MM.1S (cell line): ENCODE measurements at regions not wholly inside any gene's neighbourhood (a gene's known extent, or its start where the extent isn't known, plus 50 kb on each side); places are given as distances from the start of the nearest gene placed in this dataset.

Experiments used
- DNase-seq: peaks from one replicate; pipeline ENCODE4 v3.0.0-alpha.2; 2015
- H2AFZ ChIP-seq: fragments of 300-600 bp; sonication (generic); 2 replicates; pipeline ENCODE4 v1.6.0; 2016; ENCODE audit warnings: antibody characterized with exemption, low read length
- H3F3A ChIP-seq: fragments of 300-600 bp; sonication (generic); 2 replicates; pipeline ENCODE4 v1.6.1; 2016; ENCODE audit warnings: mild to moderate bottlenecking, antibody characterized with exemption, low read length, moderate library complexity, mixed read lengths; ENCODE audit not compliant: insufficient read depth
- H3K27ac ChIP-seq: fragments of 300-600 bp; sonication (generic); 2 replicates; pipeline ENCODE4 v1.5.1; 2016; ENCODE audit warnings: mild to moderate bottlenecking, low read length
- H3K27me3 ChIP-seq: fragments of 300-600 bp; sonication (generic); replicated peaks from 2 replicates; pipeline ENCODE4 v1.6.0; 2016; ENCODE audit warnings: low read length; ENCODE audit not compliant: insufficient read depth
- H3K36me3 ChIP-seq: fragments of 300-600 bp; sonication (generic); replicated peaks from 2 replicates; pipeline ENCODE4 v1.6.1; 2016; ENCODE audit warnings: mild to moderate bottlenecking, low read length, mixed read lengths; ENCODE audit not compliant: insufficient read depth
- H3K4me1 ChIP-seq: fragments of 300-600 bp; sonication (generic); 2 replicates; pipeline ENCODE4 v1.6.1; 2016; ENCODE audit warnings: low read length, mixed read lengths
- H3K4me2 ChIP-seq: fragments of 300-600 bp; sonication (generic); 2 replicates; pipeline ENCODE4 v1.6.0; 2016; ENCODE audit warnings: low read depth, low read length
- H3K4me3 ChIP-seq: fragments of 300-600 bp; sonication (generic); 2 replicates; pipeline ENCODE4 v1.5.1; 2016; ENCODE audit warnings: low read length, mixed read lengths
- H3K79me2 ChIP-seq: fragments of 300-600 bp; sonication (generic); 2 replicates; pipeline ENCODE4 v1.6.1; 2016; ENCODE audit warnings: mixed run types, low read length, mixed read lengths
- H3K9ac ChIP-seq: fragments of 300-600 bp; sonication (generic); 2 replicates; pipeline ENCODE4 v1.6.1; 2016; ENCODE audit warnings: low read length, mixed read lengths
- H3K9me2 ChIP-seq: fragments of 300-600 bp; sonication (generic); replicated peaks from 2 replicates; pipeline ENCODE4 v1.6.1; 2016; ENCODE audit warnings: mild to moderate bottlenecking, low read length, mixed read lengths; ENCODE audit not compliant: insufficient read depth
- H3K9me3 ChIP-seq: fragments of 300-600 bp; sonication (generic); replicated peaks from 2 replicates; pipeline ENCODE4 v1.6.1; 2016; ENCODE audit warnings: mild to moderate bottlenecking, low read length, mixed read lengths; ENCODE audit not compliant: insufficient read depth
- H4K20me1 ChIP-seq: fragments of 300-600 bp; sonication (generic); 2 replicates; pipeline ENCODE4 v1.6.1; 2016; ENCODE audit warnings: mild to moderate bottlenecking, low read length, moderate library complexity, mixed read lengths; ENCODE audit not compliant: insufficient read depth
- CTCF ChIP-seq: fragments of 300-600 bp; sonication (generic); IDR thresholded peaks from 2 replicates; pipeline ENCODE4 v1.5.1; 2016; ENCODE audit warnings: antibody characterized with exemption, low read length, mixed read lengths
- EZH2 ChIP-seq: fragments of 300-600 bp; sonication (generic); optimal IDR thresholded peaks from 2 replicates; pipeline ENCODE3; 2017; ENCODE audit warnings: low read depth, mild to moderate bottlenecking, antibody characterized with exemption, low read length, mixed read lengths
- EZH2phosphoT487 ChIP-seq: fragments of 300-600 bp; sonication (generic); IDR thresholded peaks from 2 replicates; pipeline ENCODE4 v1.6.1; 2018; ENCODE audit warnings: antibody characterized with exemption, low read length

GRCh38 chr6:48474830-48475229 is 363.8 kb upstream of the PTCHD4 start:
- Histone ChIP-seq H4K20me1 (no peaks in the 10 kb centered on the region), H3K9me2 (no peaks in the 10 kb centered on the region), H3F3A (no peaks in the 10 kb centered on the region), H3K36me3 (no peaks in the 10 kb centered on the region), H3K4me2 (no peak overlapping the region), H3K9me3 (no peaks in the 10 kb centered on the region), H3K27me3 (no peaks in the 10 kb centered on the region), H3K79me2 (no peaks in the 10 kb centered on the region), H2AFZ (no peak overlapping the region), H3K4me3 (no peak overlapping the region), H3K9ac (no peak overlapping the region), H3K4me1 (no peaks in the 10 kb centered on the region), H3K27ac (no peak overlapping the region)
- TF ChIP-seq EZH2, result no peak
- TF ChIP-seq EZH2phosphoT487, result no peak
- no peak for TF ChIP-seq CTCF
- no peak for DNase-seq

- no peak overlapping the region for H3K4me3 ChIP-seq
- no peaks in the 10 kb centered on the region for H3K9me2 ChIP-seq
- no peaks in the 10 kb centered on the region for H3K36me3 ChIP-seq
- H3K4me2 ChIP-seq, result no peak overlapping the region
- no peak overlapping the region for H3K27ac ChIP-seq
- TF ChIP-seq CTCF (no peak), EZH2 (no peak)
- H3K9me3 ChIP-seq, result no peaks in the 10 kb centered on the region
- no peaks in the 10 kb centered on the region for H3K79me2 ChIP-seq
- H4K20me1 ChIP-seq, result no peaks in the 10 kb centered on the region
- H3F3A ChIP-seq, result no peaks in the 10 kb centered on the region
- DNase-seq, result no peak
- no peaks in the 10 kb centered on the region for H3K4me1 ChIP-seq
- H3K9ac ChIP-seq, result no peak overlapping the region
- no peak overlapping the region for H2AFZ ChIP-seq
- no peaks in the 10 kb centered on the region for H3K27me3 ChIP-seq
These were observed 363.1 kb upstream of the PTCHD4 start for GRCh38 chr6:48474136-48474535.

GRCh38 chr6:48472535-48472934 is 361.5 kb upstream of the PTCHD4 start:
- Histone ChIP-seq H3K79me2 (no peaks in the 10 kb centered on the region), H3F3A (no peaks in the 10 kb centered on the region), H3K9me3 (no peaks in the 10 kb centered on the region), H3K4me2 (no peak overlapping the region), H3K27ac (no peak overlapping the region), H3K4me3 (no peak overlapping the region), H4K20me1 (no peaks in the 10 kb centered on the region), H3K9ac (no peak overlapping the region), H3K4me1 (no peaks in the 10 kb centered on the region), H3K27me3 (no peaks in the 10 kb centered on the region), H2AFZ (no peak overlapping the region), H3K9me2 (no peaks in the 10 kb centered on the region), H3K36me3 (no peaks in the 10 kb centered on the region)
- TF ChIP-seq EZH2phosphoT487, result no peak
- TF ChIP-seq EZH2, result no peak
- TF ChIP-seq CTCF, result no peak
- no peak for DNase-seq
